Erythroblast (primary cell): ENCODE measurements at regions not wholly inside any gene's neighbourhood (a gene's known extent, or its start where the extent isn't known, plus 50 kb on each side); places are given as distances from the start of the nearest gene placed in this dataset.

Experiments used
- GATA1 ChIP-seq: IDR thresholded peaks from 2 replicates; pipeline ENCODE4 v1.6.1; 2011; ENCODE audit warnings: low read depth, mild to moderate bottlenecking, control low read depth, low read length, moderate library complexity
- POLR2A ChIP-seq: IDR thresholded peaks from 2 replicates; pipeline ENCODE4 v1.6.1; 2011; ENCODE audit warnings: mild to moderate bottlenecking, low read length

- TF ChIP-seq POLR2A (no peak), GATA1 (no peak)
These were observed 163.6 kb downstream of the FBXO8 start for GRCh38 chr4:174119830-174120229.
